ENCODE measurements at regions not wholly inside any gene's neighbourhood (a gene's known extent, or its start where the extent isn't known, plus 50 kb on each side); places are given as distances from the start of the nearest gene placed in this dataset.
"Not testable (repeated sequence)": the region's sequence is repeated elsewhere in the genome, so short reads cannot be mapped to it uniquely, and the experiment has no call there.

DNA sequence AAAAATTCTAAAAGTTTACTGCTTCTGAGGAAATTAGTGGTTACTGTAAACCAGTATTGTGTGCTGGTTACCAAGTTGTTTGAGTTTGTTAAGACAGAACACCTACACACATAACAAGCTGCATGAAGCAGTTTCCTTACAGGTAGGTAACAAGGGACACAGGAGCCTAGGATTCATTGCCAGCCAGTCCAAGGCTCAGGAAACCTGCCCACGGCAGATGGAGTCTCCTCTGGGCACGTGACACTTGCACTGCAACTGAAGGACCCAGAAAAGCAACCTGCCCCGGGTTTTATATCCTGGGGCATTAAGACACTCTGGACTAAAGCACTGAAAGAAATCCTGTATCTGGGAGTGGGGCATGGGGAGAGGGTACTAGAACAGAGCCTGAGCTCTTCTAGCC lies 639.3 kb downstream of the ADCYAP1 start:
- H3K9me3 ChIP-seq (ENCODE audit: insufficient read depth, low read length): no peaks in the 10 kb centered on the region
- no peak overlapping the region for H3K4me3 ChIP-seq (ENCODE audit: low read length)
- no peaks in the 10 kb centered on the region for H3K79me2 ChIP-seq (ENCODE audit: low read length)
- no peaks in the 10 kb centered on the region for H3K4me1 ChIP-seq (ENCODE audit: low read length)
- no peak overlapping the region for H3K9ac ChIP-seq (ENCODE audit: low read length)
- H3K27ac ChIP-seq (ENCODE audit: low read length): no peak overlapping the region
- no peak overlapping the region for H3K4me2 ChIP-seq (ENCODE audit: low read length)
- no peaks in the 10 kb centered on the region for H3K27me3 ChIP-seq (ENCODE audit: low read depth, low read length)
- no peaks in the 10 kb centered on the region for H4K20me1 ChIP-seq (ENCODE audit: insufficient read depth, low read length)
- H2AFZ ChIP-seq (ENCODE audit: low read depth, low read length): no peak overlapping the region
- no peaks in the 10 kb centered on the region for H3K36me3 ChIP-seq (replicated peaks; ENCODE audit: low read depth, low read length)
- TF ChIP-seq EZH2phosphoT487 (IDR thresholded peaks at IDR 0.05; ENCODE audit: low read depth): no peak
- TF ChIP-seq, protein P1, sequence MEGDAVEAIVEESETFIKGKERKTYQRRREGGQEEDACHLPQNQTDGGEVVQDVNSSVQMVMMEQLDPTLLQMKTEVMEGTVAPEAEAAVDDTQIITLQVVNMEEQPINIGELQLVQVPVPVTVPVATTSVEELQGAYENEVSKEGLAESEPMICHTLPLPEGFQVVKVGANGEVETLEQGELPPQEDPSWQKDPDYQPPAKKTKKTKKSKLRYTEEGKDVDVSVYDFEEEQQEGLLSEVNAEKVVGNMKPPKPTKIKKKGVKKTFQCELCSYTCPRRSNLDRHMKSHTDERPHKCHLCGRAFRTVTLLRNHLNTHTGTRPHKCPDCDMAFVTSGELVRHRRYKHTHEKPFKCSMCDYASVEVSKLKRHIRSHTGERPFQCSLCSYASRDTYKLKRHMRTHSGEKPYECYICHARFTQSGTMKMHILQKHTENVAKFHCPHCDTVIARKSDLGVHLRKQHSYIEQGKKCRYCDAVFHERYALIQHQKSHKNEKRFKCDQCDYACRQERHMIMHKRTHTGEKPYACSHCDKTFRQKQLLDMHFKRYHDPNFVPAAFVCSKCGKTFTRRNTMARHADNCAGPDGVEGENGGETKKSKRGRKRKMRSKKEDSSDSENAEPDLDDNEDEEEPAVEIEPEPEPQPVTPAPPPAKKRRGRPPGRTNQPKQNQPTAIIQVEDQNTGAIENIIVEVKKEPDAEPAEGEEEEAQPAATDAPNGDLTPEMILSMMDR (IDR thresholded peaks at IDR 0.05; ENCODE audit: low read depth, low read length): no peak

DNA sequence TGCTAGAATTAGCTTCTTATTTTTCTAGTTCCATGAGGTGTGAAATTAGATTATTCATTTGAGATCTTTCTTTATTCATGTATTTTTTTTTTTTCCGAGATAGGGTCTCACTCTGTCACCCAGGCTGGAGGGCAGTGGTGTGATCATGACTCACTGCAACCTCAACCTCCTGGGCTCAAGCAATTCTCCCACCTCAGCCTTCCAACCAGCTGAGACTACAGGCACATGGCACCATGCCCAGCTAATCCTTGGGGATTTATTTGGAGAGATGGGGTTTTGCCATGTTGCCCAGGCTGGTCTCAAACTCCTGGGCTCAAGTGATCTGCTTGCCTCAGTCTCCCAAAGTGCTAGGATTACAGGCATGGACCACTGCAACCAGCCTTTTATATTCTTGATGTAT lies 653.0 kb downstream of the ADCYAP1 start:
- H4K20me1 ChIP-seq (ENCODE audit: insufficient read depth, low read length); H2AFZ ChIP-seq (ENCODE audit: low read depth, low read length); H3K27ac ChIP-seq (ENCODE audit: low read length); H3K4me2 ChIP-seq (ENCODE audit: low read length); H3K9ac ChIP-seq (ENCODE audit: low read length); H3K9me3 ChIP-seq (ENCODE audit: insufficient read depth, low read length); H3K27me3 ChIP-seq (ENCODE audit: low read depth, low read length); H3K36me3 ChIP-seq (replicated peaks; ENCODE audit: low read depth, low read length); H3K4me1 ChIP-seq (ENCODE audit: low read length); H3K79me2 ChIP-seq (ENCODE audit: low read length); H3K4me3 ChIP-seq (ENCODE audit: low read length): not testable (repeated sequence)

DNA sequence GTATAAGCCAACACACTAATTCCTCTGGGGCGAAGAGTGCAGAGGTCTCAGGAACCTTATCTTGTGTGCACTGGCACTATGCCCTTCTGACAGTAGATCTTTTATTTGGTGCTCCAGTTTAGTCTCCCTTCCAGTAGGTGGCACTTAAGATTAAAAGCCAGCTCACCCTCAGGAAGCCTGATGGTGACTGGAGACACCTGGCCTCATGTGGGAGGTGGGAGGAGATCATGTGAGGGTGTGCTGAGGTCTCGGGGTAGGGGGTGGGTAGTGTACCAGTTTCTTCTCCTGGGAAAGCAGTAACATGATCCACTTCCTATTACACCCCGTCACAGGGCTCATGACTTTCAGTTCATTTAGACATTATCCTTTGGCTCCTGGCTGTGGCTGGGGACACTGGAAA lies 654.9 kb downstream of the ADCYAP1 start:
- Histone ChIP-seq H3K27ac (ENCODE audit: low read length) (no peak overlapping the region), H3K4me2 (ENCODE audit: low read length) (no peak overlapping the region), H3K79me2 (ENCODE audit: low read length) (no peaks in the 10 kb centered on the region), H3K36me3 (replicated peaks; ENCODE audit: low read depth, low read length) (no peaks in the 10 kb centered on the region), H2AFZ (ENCODE audit: low read depth, low read length) (no peak overlapping the region), H3K9me3 (ENCODE audit: insufficient read depth, low read length) (no peaks in the 10 kb centered on the region), H3K4me3 (ENCODE audit: low read length) (no peak overlapping the region), H3K4me1 (ENCODE audit: low read length) (no peaks in the 10 kb centered on the region), H3K27me3 (ENCODE audit: low read depth, low read length) (no peaks in the 10 kb centered on the region), H3K9ac (ENCODE audit: low read length) (no peak overlapping the region), H4K20me1 (ENCODE audit: insufficient read depth, low read length) (no peaks in the 10 kb centered on the region)
- TF ChIP-seq, protein P1 (IDR thresholded peaks at IDR 0.05; ENCODE audit: low read depth, low read length): no peak
- TF ChIP-seq EZH2phosphoT487 (IDR thresholded peaks at IDR 0.05; ENCODE audit: low read depth): no peak

DNA sequence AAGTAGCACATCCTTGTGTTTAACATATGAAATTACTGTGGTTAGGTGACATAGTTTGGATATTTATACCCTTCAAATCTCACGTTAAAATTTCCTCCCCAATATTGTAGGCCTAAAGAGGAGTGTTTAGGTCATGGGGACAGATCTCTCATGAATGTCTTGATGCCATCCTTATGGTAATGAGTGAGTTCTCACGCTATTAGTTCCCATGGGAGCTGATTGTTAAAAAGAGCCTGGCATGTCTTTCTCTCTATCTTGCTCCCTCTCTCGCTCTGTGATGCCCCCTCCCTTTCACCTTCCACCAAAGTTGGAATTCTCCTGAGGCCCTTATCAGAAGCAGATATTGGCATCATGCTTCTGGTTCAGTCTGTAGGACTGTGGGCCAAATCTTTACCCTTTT lies 660.1 kb downstream of the ADCYAP1 start:
- Histone ChIP-seq H3K4me2 (ENCODE audit: low read length) (no peak overlapping the region), H3K27me3 (ENCODE audit: low read depth, low read length) (no peaks in the 10 kb centered on the region), H3K9me3 (ENCODE audit: insufficient read depth, low read length) (no peaks in the 10 kb centered on the region), H3K27ac (ENCODE audit: low read length) (no peak overlapping the region), H3K36me3 (replicated peaks; ENCODE audit: low read depth, low read length) (no peaks in the 10 kb centered on the region), H2AFZ (ENCODE audit: low read depth, low read length) (no peak overlapping the region), H3K4me3 (ENCODE audit: low read length) (no peak overlapping the region), H4K20me1 (ENCODE audit: insufficient read depth, low read length) (no peaks in the 10 kb centered on the region), H3K4me1 (ENCODE audit: low read length) (no peaks in the 10 kb centered on the region), H3K79me2 (ENCODE audit: low read length) (no peaks in the 10 kb centered on the region), H3K9ac (ENCODE audit: low read length) (no peak overlapping the region)
- TF ChIP-seq, protein P1 (IDR thresholded peaks at IDR 0.05; ENCODE audit: low read depth, low read length): no peak
- TF ChIP-seq EZH2phosphoT487 (IDR thresholded peaks at IDR 0.05; ENCODE audit: low read depth): no peak

DNA sequence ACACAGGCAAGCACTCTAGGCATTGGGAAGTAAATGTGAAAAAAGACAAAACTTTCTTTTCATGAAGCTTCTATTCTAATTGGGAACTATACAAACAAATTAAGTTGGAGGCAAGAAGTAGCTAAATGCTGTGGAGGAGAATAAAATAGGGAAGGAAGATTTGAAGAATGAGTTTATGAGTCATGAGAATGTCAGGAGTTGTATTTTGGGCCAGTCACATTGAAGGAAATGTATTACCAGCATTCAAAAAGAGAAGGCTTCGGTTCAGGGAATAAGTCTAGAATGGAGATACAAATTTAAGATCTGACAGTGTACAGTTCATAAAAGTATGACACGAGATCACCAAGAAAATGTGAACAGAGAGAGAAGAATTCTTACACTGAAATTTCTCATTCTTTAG lies 666.5 kb downstream of the ADCYAP1 start:
- H3K27ac ChIP-seq (ENCODE audit: low read length): no peak overlapping the region
- H3K79me2 ChIP-seq (ENCODE audit: low read length): no peaks in the 10 kb centered on the region
- H3K4me1 ChIP-seq (ENCODE audit: low read length): no peaks in the 10 kb centered on the region
- TF ChIP-seq EZH2phosphoT487 (IDR thresholded peaks at IDR 0.05; ENCODE audit: low read depth): no peak
- TF ChIP-seq, protein P1 (IDR thresholded peaks at IDR 0.05; ENCODE audit: low read depth, low read length): no peak
- H3K9me3 ChIP-seq (ENCODE audit: insufficient read depth, low read length): no peaks in the 10 kb centered on the region
- no peak overlapping the region for H3K4me3 ChIP-seq (ENCODE audit: low read length)
- H3K27me3 ChIP-seq (ENCODE audit: low read depth, low read length): no peaks in the 10 kb centered on the region
- H2AFZ ChIP-seq (ENCODE audit: low read depth, low read length): no peak overlapping the region
- H3K36me3 ChIP-seq (replicated peaks; ENCODE audit: low read depth, low read length): no peaks in the 10 kb centered on the region
- no peak overlapping the region for H3K4me2 ChIP-seq (ENCODE audit: low read length)
- H4K20me1 ChIP-seq (ENCODE audit: insufficient read depth, low read length): no peaks in the 10 kb centered on the region
- no peak overlapping the region for H3K9ac ChIP-seq (ENCODE audit: low read length)

Measured in OCI-LY3 (cell line).